Osteoblast (primary cell): ENCODE measurements at regions not wholly inside any gene's neighbourhood (a gene's known extent, or its start where the extent isn't known, plus 50 kb on each side); places are given as distances from the start of the nearest gene placed in this dataset.

Experiments used
- DNase-seq: peaks from one replicate; pipeline ENCODE4 v3.0.0; 2011; ENCODE audit warnings: low spot score, mixed read lengths; ENCODE audit not compliant: insufficient read length; ENCODE audit errors: missing footprints
- H2AFZ ChIP-seq: 2 replicates; pipeline ENCODE4 v1.6.0; 2011; ENCODE audit warnings: mild to moderate bottlenecking, low read length
- H3K27ac ChIP-seq: 2 replicates; pipeline ENCODE4 v1.5.1; 2011; ENCODE audit warnings: mild to moderate bottlenecking, low read depth, low read length, moderate library complexity
- H3K27me3 ChIP-seq: 2 replicates; pipeline ENCODE4 v1.6.0; 2012; ENCODE audit warnings: mild to moderate bottlenecking, control low read depth, inconsistent platforms, low read length, moderate library complexity; ENCODE audit not compliant: insufficient read depth
- H3K36me3 ChIP-seq: 2 replicates; pipeline ENCODE4 v1.5.1; 2011; ENCODE audit warnings: mild to moderate bottlenecking, low read length, control low read depth, moderate library complexity; ENCODE audit not compliant: insufficient read depth
- H3K4me1 ChIP-seq: 2 replicates; pipeline ENCODE4 v1.5.1; 2011; ENCODE audit warnings: mild to moderate bottlenecking, low read length, control low read depth, moderate library complexity; ENCODE audit not compliant: insufficient read depth
- H3K4me2 ChIP-seq: 2 replicates; pipeline ENCODE4 v1.6.0; 2011; ENCODE audit warnings: mild to moderate bottlenecking, low read length; ENCODE audit not compliant: insufficient read depth
- H3K4me3 ChIP-seq: fragments of 200-600 bp; sonication (generic); 3 replicates; pipeline ENCODE4 v1.5.1; 2012; ENCODE audit warnings: mild to moderate bottlenecking, low read length, inconsistent platforms; ENCODE audit not compliant: insufficient read depth
- H3K79me2 ChIP-seq: 2 replicates; pipeline ENCODE4 v1.6.0; 2012; ENCODE audit warnings: mild to moderate bottlenecking, low read length, control low read depth, inconsistent platforms; ENCODE audit not compliant: insufficient read depth
- H3K9me3 ChIP-seq: 2 replicates; pipeline ENCODE4 v1.5.1; 2011; ENCODE audit warnings: low read depth, low read length, control low read depth
- H4K20me1 ChIP-seq: 2 replicates; pipeline ENCODE4 v1.6.0; 2012; ENCODE audit warnings: mild to moderate bottlenecking, low read length, control low read depth; ENCODE audit not compliant: insufficient read depth
- CTCF ChIP-seq: IDR thresholded peaks from 2 replicates; pipeline ENCODE4 v1.5.1; 2011; ENCODE audit warnings: mild to moderate bottlenecking, low read depth, low read length, moderate library complexity; ENCODE audit errors: extremely low read depth

GRCh38 chr13:22427066-22427465 lies 753.7 kb upstream of the SGCG start:
- no peaks in the 10 kb centered on the region for H3K27me3 ChIP-seq
- H3K4me3 ChIP-seq, result no peak overlapping the region
- no peaks in the 10 kb centered on the region for H3K4me1 ChIP-seq
- no peaks in the 10 kb centered on the region for H3K36me3 ChIP-seq
- no peaks in the 10 kb centered on the region for H4K20me1 ChIP-seq
- peaks cover 3% of the 10 kb centered on the region for H3K9me3 ChIP-seq
- TF ChIP-seq CTCF, result no peak
- H3K79me2 ChIP-seq, result no peaks in the 10 kb centered on the region
- no peak overlapping the region for H2AFZ ChIP-seq
- no peak for DNase-seq
- no peak overlapping the region for H3K27ac ChIP-seq
- no peak overlapping the region for H3K4me2 ChIP-seq

GRCh38 chr13:22427783-22428182 lies 753.0 kb upstream of the SGCG start:
- Histone ChIP-seq H3K79me2 (no peaks in the 10 kb centered on the region), H4K20me1 (no peaks in the 10 kb centered on the region), H3K27me3 (no peaks in the 10 kb centered on the region), H2AFZ (no peak overlapping the region), H3K36me3 (no peaks in the 10 kb centered on the region), H3K4me2 (no peak overlapping the region), H3K9me3 (peaks cover 5% of the 10 kb centered on the region), H3K4me1 (no peaks in the 10 kb centered on the region), H3K4me3 (no peak overlapping the region), H3K27ac (no peak overlapping the region)
- no peak for TF ChIP-seq CTCF
- no peak for DNase-seq

GRCh38 chr13:22428188-22428828 lies 752.5 kb upstream of the SGCG start:
- peaks cover 5% of the 10 kb centered on the region for H3K9me3 ChIP-seq
- no peaks in the 10 kb centered on the region for H3K79me2 ChIP-seq
- no peaks in the 10 kb centered on the region for H3K27me3 ChIP-seq
- no peak overlapping the region for H3K4me2 ChIP-seq
- H4K20me1 ChIP-seq, result no peaks in the 10 kb centered on the region
- no peak overlapping the region for H2AFZ ChIP-seq
- H3K36me3 ChIP-seq, result no peaks in the 10 kb centered on the region
- H3K4me3 ChIP-seq, result no peak overlapping the region
- no peak overlapping the region for H3K27ac ChIP-seq
- TF ChIP-seq CTCF, result no peak
- H3K4me1 ChIP-seq, result no peaks in the 10 kb centered on the region
- no peak for DNase-seq

GRCh38 chr13:22432690-22433089 lies 748.1 kb upstream of the SGCG start:
- TF ChIP-seq CTCF, result no peak
- Histone ChIP-seq H3K4me3 (no peak overlapping the region), H3K27ac (no peak overlapping the region), H4K20me1 (no peaks in the 10 kb centered on the region), H2AFZ (no peak overlapping the region), H3K27me3 (no peaks in the 10 kb centered on the region), H3K9me3 (peaks cover 4% of the 10 kb centered on the region), H3K4me1 (no peaks in the 10 kb centered on the region), H3K36me3 (no peaks in the 10 kb centered on the region), H3K79me2 (no peaks in the 10 kb centered on the region), H3K4me2 (no peak overlapping the region)
- DNase-seq, result no peak
